Vagina (tissue), 2 donors: ENCODE measurements at regions not wholly inside any gene's neighbourhood (a gene's known extent, or its start where the extent isn't known, plus 50 kb on each side); places are given as distances from the start of the nearest gene placed in this dataset.

Experiments
- DNase-seq, 2 donors: peaks; one replicate each; pipeline ENCODE4 v3.0.0-alpha.2; 2017; ENCODE audit errors: extremely low spot score in 2 of 2
- H3K27ac ChIP-seq: fragments of 200-600 bp; sonication (generic); one replicate; pipeline ENCODE4 v1.5.1; 2019
- H3K27me3 ChIP-seq: fragments of 200-600 bp; sonication (generic); one replicate; pipeline ENCODE4 v1.5.1; 2019
- H3K36me3 ChIP-seq, 2 donors: fragments of 200-600 bp; sonication (generic); one replicate each; pipeline ENCODE4 v1.5.1; 2017 to 2019
- H3K4me1 ChIP-seq: fragments of 200-600 bp; sonication (generic); one replicate; pipeline ENCODE4 v1.5.1; 2019
- H3K4me3 ChIP-seq, 2 donors: fragments of 200-600 bp; sonication (generic); 1 replicate in 1 of 2; 2 replicates in 1 of 2; pipeline ENCODE4 v1.5.1; 2016 to 2019
- H3K9me3 ChIP-seq: fragments of 200-600 bp; sonication (generic); one replicate; pipeline ENCODE4 v1.5.1; 2019
- POLR2A ChIP-seq, 2 donors: fragments of 450-650 bp; IDR thresholded peaks; one replicate each; pipeline ENCODE4 v1.6.1; 2017; ENCODE audit warnings: antibody characterized with exemption in 2 of 2, mild to moderate bottlenecking in 2 of 2, moderate library complexity in 2 of 2
- POLR2AphosphoS5 ChIP-seq, 2 donors: sonication (generic); formaldehyde crosslinking; IDR thresholded peaks; one replicate each; pipeline ENCODE4 v1.9.0; 2017; ENCODE audit warnings: antibody characterized with exemption in 2 of 2, mild to moderate bottlenecking in 2 of 2, low read depth in 1 of 2; ENCODE audit not compliant: insufficient read depth in 1 of 2
- intact Hi-C: fragments of 100-400 bp; cut with DNase I; formaldehyde crosslinking; loops from one replicate; pipeline ENCODE4 v1.15.1; 2023
- TF ChIP-seq, protein P1 (sequence below), 3 experiments: fragments of 450-650 bp in 2 of 3; fragments of 200-600 bp in 1 of 3; sonication (generic) in 1 of 3; IDR thresholded peaks; one replicate each; pipeline ENCODE4 v1.5.1; 2017 to 2019; ENCODE audit warnings: antibody characterized with exemption in 3 of 3, mild to moderate bottlenecking in 2 of 3, moderate library complexity in 2 of 3

DNA sequence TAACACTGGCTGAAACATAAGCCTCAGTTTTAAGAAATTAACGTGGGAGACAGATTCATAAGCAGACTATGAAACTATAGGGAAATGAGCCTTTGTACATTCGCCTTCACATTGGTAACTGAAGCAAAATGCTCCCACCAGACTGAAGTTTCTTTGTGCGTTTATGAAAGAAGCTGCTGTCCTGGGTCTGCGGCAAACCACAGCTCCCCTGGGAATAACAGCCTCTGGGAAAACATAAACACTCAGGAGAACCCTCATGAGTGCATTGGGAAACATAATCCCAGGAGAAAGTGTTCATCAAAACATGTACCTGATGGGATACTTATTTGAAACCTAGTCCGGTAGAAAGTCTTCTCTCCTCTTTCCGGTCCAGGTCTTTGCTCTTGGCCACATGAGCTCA, 193.1 kb upstream of the LARGE1 start:
- intact Hi-C loops: no loop called here

DNA sequence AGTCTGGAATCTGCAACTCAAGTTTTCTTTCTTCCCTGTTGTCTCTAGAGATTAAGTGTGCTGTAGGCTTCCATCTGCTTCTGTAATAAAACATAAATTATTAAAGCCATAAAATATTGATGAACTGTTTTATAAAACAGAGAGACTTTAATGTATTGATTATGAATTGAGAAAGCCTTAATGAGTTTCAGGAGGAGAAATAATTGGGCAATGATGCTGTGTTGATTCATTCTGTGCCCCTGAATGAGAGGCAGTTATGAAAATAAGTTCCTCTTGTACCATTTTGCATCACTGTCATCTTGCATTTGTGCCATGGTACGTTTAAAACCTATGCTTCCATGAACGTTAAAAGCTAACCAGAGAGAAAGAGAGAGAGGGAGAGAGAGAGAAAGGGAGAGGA, 194.1 kb upstream of the LARGE1 start:
- DNase-seq: no peak
- no peak for TF ChIP-seq POLR2A (IDR thresholded peaks at IDR 0.05)
- TF ChIP-seq, protein P1, sequence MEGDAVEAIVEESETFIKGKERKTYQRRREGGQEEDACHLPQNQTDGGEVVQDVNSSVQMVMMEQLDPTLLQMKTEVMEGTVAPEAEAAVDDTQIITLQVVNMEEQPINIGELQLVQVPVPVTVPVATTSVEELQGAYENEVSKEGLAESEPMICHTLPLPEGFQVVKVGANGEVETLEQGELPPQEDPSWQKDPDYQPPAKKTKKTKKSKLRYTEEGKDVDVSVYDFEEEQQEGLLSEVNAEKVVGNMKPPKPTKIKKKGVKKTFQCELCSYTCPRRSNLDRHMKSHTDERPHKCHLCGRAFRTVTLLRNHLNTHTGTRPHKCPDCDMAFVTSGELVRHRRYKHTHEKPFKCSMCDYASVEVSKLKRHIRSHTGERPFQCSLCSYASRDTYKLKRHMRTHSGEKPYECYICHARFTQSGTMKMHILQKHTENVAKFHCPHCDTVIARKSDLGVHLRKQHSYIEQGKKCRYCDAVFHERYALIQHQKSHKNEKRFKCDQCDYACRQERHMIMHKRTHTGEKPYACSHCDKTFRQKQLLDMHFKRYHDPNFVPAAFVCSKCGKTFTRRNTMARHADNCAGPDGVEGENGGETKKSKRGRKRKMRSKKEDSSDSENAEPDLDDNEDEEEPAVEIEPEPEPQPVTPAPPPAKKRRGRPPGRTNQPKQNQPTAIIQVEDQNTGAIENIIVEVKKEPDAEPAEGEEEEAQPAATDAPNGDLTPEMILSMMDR (IDR thresholded peaks at IDR 0.05): no peak
- TF ChIP-seq POLR2AphosphoS5 (IDR thresholded peaks at IDR 0.05; ENCODE audit: insufficient read depth in 1 of 2, low read depth in 1 of 2): no peak
- no peaks in the 10 kb centered on the region for H3K4me1 ChIP-seq
- no peaks in the 10 kb centered on the region for H3K36me3 ChIP-seq
- H3K27me3 ChIP-seq: no peaks in the 10 kb centered on the region
- H3K27ac ChIP-seq: no peak overlapping the region
- no peaks in the 10 kb centered on the region for H3K9me3 ChIP-seq
- no peak overlapping the region for H3K4me3 ChIP-seq
- intact Hi-C loops: no loop called here

More for the DNA sequence above, 193.1 kb upstream of the LARGE1 start:
- H3K36me3 ChIP-seq: no peaks in the 10 kb centered on the region
- no peaks in the 10 kb centered on the region for H3K27me3 ChIP-seq
- H3K4me1 ChIP-seq: no peaks in the 10 kb centered on the region
- no peak for DNase-seq
- H3K27ac ChIP-seq: no peak overlapping the region
- H3K9me3 ChIP-seq: no peaks in the 10 kb centered on the region
- no peak overlapping the region for H3K4me3 ChIP-seq
- TF ChIP-seq POLR2A (IDR thresholded peaks at IDR 0.05) (no peak), POLR2AphosphoS5 (IDR thresholded peaks at IDR 0.05; ENCODE audit: insufficient read depth in 1 of 2, low read depth in 1 of 2) (no peak)
- TF ChIP-seq, protein P1 (IDR thresholded peaks at IDR 0.05): no peak

DNA sequence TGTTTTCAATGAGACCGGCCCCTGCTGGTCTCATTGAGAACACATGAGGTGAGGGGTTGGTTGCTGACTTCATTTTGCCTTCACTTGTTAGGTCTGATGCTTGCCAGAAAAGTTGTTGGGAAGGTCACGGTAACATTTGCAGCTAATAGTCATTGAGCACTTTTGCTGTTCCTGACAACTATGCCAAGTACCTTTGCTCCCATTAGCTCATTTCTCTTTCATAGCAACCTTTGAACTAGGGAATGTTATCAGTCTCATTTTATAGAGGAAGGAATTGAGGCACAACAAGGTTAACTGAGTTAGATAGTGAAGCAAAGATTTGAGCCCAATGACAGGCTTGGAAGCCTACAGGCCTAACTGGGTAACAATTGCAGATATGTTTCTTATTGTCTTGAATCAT, 195.4 kb upstream of the LARGE1 start:
- no peaks in the 10 kb centered on the region for H3K27me3 ChIP-seq
- intact Hi-C loops: no loop called here
- no peaks in the 10 kb centered on the region for H3K9me3 ChIP-seq
- no peaks in the 10 kb centered on the region for H3K4me1 ChIP-seq
- no peak overlapping the region for H3K27ac ChIP-seq
- DNase-seq: no peak
- TF ChIP-seq, protein P1 (IDR thresholded peaks at IDR 0.05): no peak
- TF ChIP-seq POLR2A (IDR thresholded peaks at IDR 0.05) (no peak), POLR2AphosphoS5 (IDR thresholded peaks at IDR 0.05; ENCODE audit: insufficient read depth in 1 of 2, low read depth in 1 of 2) (no peak)
- no peaks in the 10 kb centered on the region for H3K36me3 ChIP-seq
- no peak overlapping the region for H3K4me3 ChIP-seq

DNA sequence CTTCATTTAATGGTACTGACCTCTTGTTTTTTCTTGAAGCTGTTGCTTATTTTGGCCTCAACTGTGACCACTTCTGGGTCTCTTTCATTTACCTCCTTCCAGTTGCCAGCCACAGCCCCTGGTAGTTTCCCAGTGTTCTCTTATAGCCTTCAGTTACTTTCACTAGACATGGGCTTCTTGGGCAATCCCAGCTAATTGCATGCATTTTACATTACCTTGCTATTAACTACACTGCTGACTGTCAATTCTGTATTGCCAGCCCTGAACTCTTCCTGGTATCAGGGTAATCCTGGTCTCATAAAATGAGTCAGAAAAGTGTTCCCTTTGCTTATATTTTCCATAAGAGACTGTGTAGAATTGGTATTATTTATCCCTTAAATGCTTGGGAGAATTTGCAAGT, 195.8 kb upstream of the LARGE1 start:
- H3K4me1 ChIP-seq: no peaks in the 10 kb centered on the region
- DNase-seq: no peak
- intact Hi-C loops: no loop called here
- H3K36me3 ChIP-seq: no peaks in the 10 kb centered on the region
- no peak overlapping the region for H3K27ac ChIP-seq
- no peak overlapping the region for H3K4me3 ChIP-seq
- no peaks in the 10 kb centered on the region for H3K27me3 ChIP-seq
- H3K9me3 ChIP-seq: no peaks in the 10 kb centered on the region
- TF ChIP-seq POLR2A (IDR thresholded peaks at IDR 0.05) (no peak), POLR2AphosphoS5 (IDR thresholded peaks at IDR 0.05; ENCODE audit: insufficient read depth in 1 of 2, low read depth in 1 of 2) (no peak)
- TF ChIP-seq, protein P1 (IDR thresholded peaks at IDR 0.05): no peak

DNA sequence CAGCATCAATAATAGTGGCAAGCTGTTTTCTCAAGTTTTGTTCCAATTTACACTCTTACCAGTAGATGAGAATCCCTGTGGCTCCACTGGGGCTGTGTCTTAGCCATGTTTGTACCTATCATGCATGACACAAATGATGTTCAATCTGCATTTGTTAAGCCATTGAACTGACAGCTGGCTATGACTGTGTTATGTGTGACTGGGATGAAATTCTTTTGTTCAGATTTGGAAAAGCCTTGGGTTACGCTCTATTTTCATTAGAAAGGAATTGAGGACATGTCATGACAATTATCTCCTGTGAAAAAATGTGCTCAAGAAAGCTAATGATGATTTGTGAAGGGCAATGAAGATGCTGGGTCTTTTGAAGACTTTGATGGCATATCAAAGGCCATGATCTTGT, 201.8 kb upstream of the LARGE1 start:
- H3K27ac ChIP-seq: no peak overlapping the region
- no peaks in the 10 kb centered on the region for H3K27me3 ChIP-seq
- no peak overlapping the region for H3K4me3 ChIP-seq
- no peaks in the 10 kb centered on the region for H3K9me3 ChIP-seq
- no peak for DNase-seq
- TF ChIP-seq, protein P1 (IDR thresholded peaks at IDR 0.05): no peak
- TF ChIP-seq POLR2AphosphoS5 (IDR thresholded peaks at IDR 0.05; ENCODE audit: insufficient read depth in 1 of 2, low read depth in 1 of 2) (no peak), POLR2A (IDR thresholded peaks at IDR 0.05) (no peak)
- no peaks in the 10 kb centered on the region for H3K36me3 ChIP-seq
- no peaks in the 10 kb centered on the region for H3K4me1 ChIP-seq
- intact Hi-C loops: no loop called here
